Astrocyte (in vitro differentiated cells and primary cell): ENCODE measurements at regions not wholly inside any gene's neighbourhood (a gene's known extent, or its start where the extent isn't known, plus 50 kb on each side); places are given as distances from the start of the nearest gene placed in this dataset.

Source experiments
- DNase-seq: peaks from one replicate; pipeline ENCODE4 v3.0.0-alpha.2; 2010; ENCODE audit warnings: low read depth
- FAIRE-seq: peaks from 2 replicates; lab custom pipeline; 2011; peaks lifted over from hg19 to GRCh38; lab: Jason Lieb, UNC
- H2AFZ ChIP-seq: 2 replicates; pipeline ENCODE4 v1.6.0; 2012; ENCODE audit warnings: low read depth, low read length, inconsistent platforms
- H3K27ac ChIP-seq: 2 replicates; pipeline ENCODE4 v1.5.1; 2011; ENCODE audit warnings: low read depth, low read length, inconsistent platforms
- H3K27me3 ChIP-seq: 2 replicates; pipeline ENCODE4 v1.6.0; 2011; ENCODE audit warnings: low read length, inconsistent platforms; ENCODE audit not compliant: insufficient read depth
- H3K36me3 ChIP-seq: 2 replicates; pipeline ENCODE4 v1.5.1; 2011; ENCODE audit warnings: low read length, inconsistent platforms; ENCODE audit not compliant: insufficient read depth
- H3K4me1 ChIP-seq: 2 replicates; pipeline ENCODE4 v1.5.1; 2011; ENCODE audit warnings: low read length, inconsistent platforms; ENCODE audit not compliant: insufficient read depth
- H3K4me2 ChIP-seq: 2 replicates; pipeline ENCODE4 v1.6.0; 2012; ENCODE audit warnings: low read length, inconsistent platforms
- H3K4me3 ChIP-seq: 2 replicates; pipeline ENCODE4 v1.5.1; 2011; ENCODE audit warnings: low read depth, mild to moderate bottlenecking, low read length, inconsistent platforms; ENCODE audit not compliant: insufficient read depth
- H3K79me2 ChIP-seq: 2 replicates; pipeline ENCODE4 v1.6.0; 2012; ENCODE audit warnings: mild to moderate bottlenecking, low read length, inconsistent platforms; ENCODE audit not compliant: insufficient read depth
- H3K9ac ChIP-seq: 2 replicates; pipeline ENCODE4 v1.6.0; 2012; ENCODE audit warnings: mild to moderate bottlenecking, low read length, inconsistent platforms
- H3K9me3 ChIP-seq: 2 replicates; pipeline ENCODE4 v1.5.1; 2012; ENCODE audit warnings: low read depth, mild to moderate bottlenecking, low read length, inconsistent platforms; ENCODE audit not compliant: insufficient read depth
- H4K20me1 ChIP-seq: 2 replicates; pipeline ENCODE4 v1.6.0; 2012; ENCODE audit warnings: low read length, inconsistent platforms; ENCODE audit not compliant: insufficient read depth
- H3K27ac Mint-ChIP-seq: one replicate; pipeline ENCODE4 v1.8.0; 2021; ENCODE audit warnings: mild to moderate bottlenecking, mixed read lengths; ENCODE audit not compliant: unreplicated experiment
- H3K27me3 Mint-ChIP-seq: one replicate; pipeline ENCODE4 v1.8.0; 2021; ENCODE audit warnings: low read depth, mixed read lengths; ENCODE audit not compliant: unreplicated experiment
- H3K36me3 Mint-ChIP-seq: one replicate; pipeline ENCODE4 v1.8.0; 2021; ENCODE audit warnings: low read depth, mixed read lengths; ENCODE audit not compliant: unreplicated experiment
- H3K4me1 Mint-ChIP-seq: one replicate; pipeline ENCODE4 v1.8.0; 2021; ENCODE audit warnings: low read depth, mixed read lengths; ENCODE audit not compliant: unreplicated experiment
- H3K4me3 Mint-ChIP-seq: one replicate; pipeline ENCODE4 v1.8.0; 2021; ENCODE audit warnings: mild to moderate bottlenecking, moderate library complexity, mixed read lengths; ENCODE audit not compliant: unreplicated experiment
- H3K9me3 Mint-ChIP-seq: one replicate; pipeline ENCODE4 v1.8.0; 2021; ENCODE audit warnings: mild to moderate bottlenecking, mixed read lengths; ENCODE audit not compliant: unreplicated experiment
- EZH2 ChIP-seq: IDR thresholded peaks from 2 replicates; pipeline ENCODE4 v1.6.1; 2012; ENCODE audit warnings: mild to moderate bottlenecking, low read length, inconsistent platforms; ENCODE audit not compliant: insufficient read depth
- TF ChIP-seq, protein P1 (sequence below): IDR thresholded peaks from 2 replicates; pipeline ENCODE4 v1.5.1; 2011; ENCODE audit warnings: low read depth, mild to moderate bottlenecking, inconsistent platforms, low read length, moderate library complexity; ENCODE audit not compliant: insufficient read depth

DNA sequence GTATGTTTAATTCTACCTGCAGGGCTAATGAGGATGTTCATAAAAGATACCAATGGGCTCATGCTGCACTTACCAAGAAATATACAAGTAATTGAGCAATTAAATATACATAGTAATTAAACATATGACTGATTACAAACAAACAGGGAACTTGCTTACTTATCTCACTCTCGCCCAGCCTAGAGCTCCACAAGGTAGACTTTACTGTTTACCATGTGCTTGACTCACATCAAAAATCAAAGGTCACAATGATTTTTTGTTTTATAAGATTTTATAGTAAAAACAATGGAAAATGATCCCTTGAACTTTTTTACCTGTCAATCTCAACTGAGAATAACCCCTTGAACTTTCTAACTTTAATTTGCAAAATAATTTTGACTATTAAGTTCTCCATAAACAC is 1395.1 kb downstream of the SUCLG1 start:
- Histone ChIP-seq H3K36me3 (no peaks in the 10 kb centered on the region), H3K9ac (no peak overlapping the region), H3K9me3 (peaks cover under 1% of the 10 kb centered on the region), H4K20me1 (no peaks in the 10 kb centered on the region), H3K27me3 (no peaks in the 10 kb centered on the region), H3K4me3 (no peak overlapping the region), H3K4me2 (no peak overlapping the region), H3K79me2 (no peaks in the 10 kb centered on the region), H3K4me1 (no peaks in the 10 kb centered on the region), H3K27ac (no peak overlapping the region), H2AFZ (no peak overlapping the region)
- FAIRE-seq = no peak
- TF ChIP-seq EZH2 = no peak
- TF ChIP-seq, protein P1, sequence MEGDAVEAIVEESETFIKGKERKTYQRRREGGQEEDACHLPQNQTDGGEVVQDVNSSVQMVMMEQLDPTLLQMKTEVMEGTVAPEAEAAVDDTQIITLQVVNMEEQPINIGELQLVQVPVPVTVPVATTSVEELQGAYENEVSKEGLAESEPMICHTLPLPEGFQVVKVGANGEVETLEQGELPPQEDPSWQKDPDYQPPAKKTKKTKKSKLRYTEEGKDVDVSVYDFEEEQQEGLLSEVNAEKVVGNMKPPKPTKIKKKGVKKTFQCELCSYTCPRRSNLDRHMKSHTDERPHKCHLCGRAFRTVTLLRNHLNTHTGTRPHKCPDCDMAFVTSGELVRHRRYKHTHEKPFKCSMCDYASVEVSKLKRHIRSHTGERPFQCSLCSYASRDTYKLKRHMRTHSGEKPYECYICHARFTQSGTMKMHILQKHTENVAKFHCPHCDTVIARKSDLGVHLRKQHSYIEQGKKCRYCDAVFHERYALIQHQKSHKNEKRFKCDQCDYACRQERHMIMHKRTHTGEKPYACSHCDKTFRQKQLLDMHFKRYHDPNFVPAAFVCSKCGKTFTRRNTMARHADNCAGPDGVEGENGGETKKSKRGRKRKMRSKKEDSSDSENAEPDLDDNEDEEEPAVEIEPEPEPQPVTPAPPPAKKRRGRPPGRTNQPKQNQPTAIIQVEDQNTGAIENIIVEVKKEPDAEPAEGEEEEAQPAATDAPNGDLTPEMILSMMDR = no peak
- Mint-ChIP-seq H3K4me1 (peaks cover 1% of the 10 kb centered on the region), H3K4me3 (no peak overlapping the region), H3K27me3 (no peaks in the 10 kb centered on the region), H3K27ac (no peak overlapping the region), H3K36me3 (no peaks in the 10 kb centered on the region), H3K9me3 (no peaks in the 10 kb centered on the region)
- no peak for DNase-seq

DNA sequence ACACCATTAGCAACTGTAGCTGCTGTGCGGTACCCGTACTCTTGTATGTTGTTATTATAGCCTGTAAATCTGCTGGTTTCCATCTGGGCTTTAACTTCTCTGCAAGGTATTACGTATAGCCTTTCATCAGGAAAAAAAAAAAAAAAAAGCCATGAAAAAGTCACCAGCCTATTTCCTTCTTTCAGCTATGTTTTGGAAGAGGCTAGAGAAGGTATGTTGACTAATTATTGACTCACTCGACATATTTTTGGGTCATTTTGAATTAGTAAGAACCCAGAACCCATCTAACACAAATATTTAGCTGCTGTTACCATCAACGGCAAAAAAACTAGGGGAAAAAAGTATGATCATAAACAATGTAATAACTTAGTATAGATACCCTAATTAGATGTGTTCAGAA is 1395.6 kb downstream of the SUCLG1 start:
- Histone ChIP-seq H3K9ac (no peak overlapping the region), H3K4me3 (no peak overlapping the region), H3K4me2 (no peak overlapping the region), H3K4me1 (no peaks in the 10 kb centered on the region), H4K20me1 (no peaks in the 10 kb centered on the region), H3K9me3 (peaks cover 4% of the 10 kb centered on the region), H3K27me3 (no peaks in the 10 kb centered on the region), H3K27ac (no peak overlapping the region), H3K79me2 (no peaks in the 10 kb centered on the region), H2AFZ (no peak overlapping the region), H3K36me3 (no peaks in the 10 kb centered on the region)
- Mint-ChIP-seq H3K27me3 (no peaks in the 10 kb centered on the region), H3K27ac (no peak overlapping the region), H3K4me1 (peaks cover 1% of the 10 kb centered on the region), H3K9me3 (no peaks in the 10 kb centered on the region), H3K36me3 (no peaks in the 10 kb centered on the region), H3K4me3 (no peak overlapping the region)
- DNase-seq (no peak), FAIRE-seq (no peak)
- no peak for TF ChIP-seq EZH2
- TF ChIP-seq, protein P1 = no peak

DNA sequence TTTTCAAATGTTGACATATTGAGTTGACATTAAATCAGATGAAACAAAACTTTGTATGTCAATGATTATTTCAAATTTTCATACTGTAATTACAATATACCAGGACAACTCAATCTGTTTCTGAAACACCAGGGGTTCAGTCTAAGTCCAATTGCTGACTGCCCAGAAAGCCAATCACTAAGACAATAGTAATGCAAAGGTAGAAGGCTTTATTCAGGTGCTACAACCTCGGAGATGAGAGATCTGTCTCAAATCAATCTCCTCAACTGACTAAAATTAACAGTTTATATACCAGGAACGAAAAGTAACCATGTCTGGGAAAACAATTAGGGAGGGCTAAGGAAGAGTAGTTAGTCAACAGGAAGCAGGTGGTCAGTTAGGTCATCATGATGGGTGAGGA is 1400.4 kb downstream of the SUCLG1 start:
- no peaks in the 10 kb centered on the region for H3K36me3 ChIP-seq
- Mint-ChIP-seq H3K36me3 (peaks cover 3% of the 10 kb centered on the region), H3K27ac (no peak overlapping the region), H3K27me3 (no peaks in the 10 kb centered on the region), H3K4me1 (peaks cover 11% of the 10 kb centered on the region), H3K9me3 (no peaks in the 10 kb centered on the region), H3K4me3 (no peak overlapping the region)
- no peak for FAIRE-seq
- TF ChIP-seq EZH2 = no peak
- TF ChIP-seq, protein P1 = no peak
- H3K4me2 ChIP-seq = no peak overlapping the region
- no peak for DNase-seq
- peaks cover 7% of the 10 kb centered on the region for H3K9me3 ChIP-seq
- H3K4me3 ChIP-seq = no peak overlapping the region
- H4K20me1 ChIP-seq = no peaks in the 10 kb centered on the region
- no peak overlapping the region for H2AFZ ChIP-seq
- H3K9ac ChIP-seq = no peak overlapping the region
- H3K79me2 ChIP-seq = no peaks in the 10 kb centered on the region
- no peaks in the 10 kb centered on the region for H3K4me1 ChIP-seq
- H3K27me3 ChIP-seq = no peaks in the 10 kb centered on the region
- H3K27ac ChIP-seq = no peak overlapping the region
